ENCODE measurements at regions not wholly inside any gene's neighbourhood (a gene's known extent, or its start where the extent isn't known, plus 50 kb on each side); places are given as distances from the start of the nearest gene placed in this dataset.
A peak's percentile ranks its signal among the peaks of the same experiment; 100 is the strongest.

GRCh38 chr5:107247427-107247826 lies 423.3 kb downstream of the EFNA5 start:
- ATAC-seq, result peak in 1 of 2 donors; percentile 62
- H3K4me3 ChIP-seq, result no peak overlapping the region
- in situ Hi-C loops (cut with MboI; ENCODE audit: low sequenced_read_pairs in 4 of 4) (loop anchor here in 1 of 4 donors (10.0 kb wide), 1 partner anchor 143 kb away; no protein-coding TSS in a partner anchor), intact Hi-C loops (cut with DNase I; ENCODE audit: low total_unique reads) (loop anchor here (5.0 kb wide), 2 partner anchors 100 to 980 kb away; no protein-coding TSS in a partner anchor)
- H3K27ac ChIP-seq, result peak overlapping the region in 1 of 4 donors; percentile 16
- peaks cover 6 to 7% of the 10 kb centered on the region in 2 donors for H3K4me1 ChIP-seq
- no peaks in the 10 kb centered on the region for H3K9me3 ChIP-seq
- no peaks in the 10 kb centered on the region for H3K27me3 ChIP-seq
- H3K36me3 ChIP-seq, result no peaks in the 10 kb centered on the region
- DNase-seq, result no peak
- TF ChIP-seq CTCF (IDR thresholded peaks at IDR 0.05 in 4 of 5, conservative IDR thresholded peaks at IDR 0.05 in 1 of 5) (no peak), POLR2A (IDR thresholded peaks at IDR 0.05) (no peak)

GRCh38 chr5:107243220-107243579 lies 427.5 kb downstream of the EFNA5 start:
- intact Hi-C loops (cut with DNase I; ENCODE audit: low total_unique reads), result no loop called here

GRCh38 chr5:107242411-107243219 lies 428.1 kb downstream of the EFNA5 start:
- intact Hi-C loops (cut with DNase I; ENCODE audit: low total_unique reads), result no loop called here
- ATAC-seq (peak; percentile 73 to 90), DNase-seq (no peak)
- no peak for TF ChIP-seq CTCF (IDR thresholded peaks at IDR 0.05 in 4 of 5, conservative IDR thresholded peaks at IDR 0.05 in 1 of 5)
- no peak for TF ChIP-seq POLR2A (IDR thresholded peaks at IDR 0.05)
- Histone ChIP-seq H3K9me3 (no peaks in the 10 kb centered on the region), H3K27ac (peak overlapping the region; percentile 34 to 61 (median 38)), H3K4me3 (no peak overlapping the region), H3K36me3 (no peaks in the 10 kb centered on the region), H3K4me1 (peaks cover 7 to 8% of the 10 kb centered on the region in 2 donors), H3K27me3 (no peaks in the 10 kb centered on the region)
- in situ Hi-C loops (cut with MboI; ENCODE audit: low sequenced_read_pairs in 4 of 4), result loop anchor here in 1 of 4 donors (10.0 kb wide), 1 partner anchor 138 kb away; no protein-coding TSS in a partner anchor

More at GRCh38 chr5:107243220-107243579, 427.5 kb downstream of the EFNA5 start:
- peak in 1 of 2 donors; percentile 7 for ATAC-seq
- no peak for TF ChIP-seq POLR2A (IDR thresholded peaks at IDR 0.05)
- no peak for TF ChIP-seq CTCF (IDR thresholded peaks at IDR 0.05 in 4 of 5, conservative IDR thresholded peaks at IDR 0.05 in 1 of 5)
- H3K4me1 ChIP-seq, result peaks cover 7 to 8% of the 10 kb centered on the region in 2 donors
- no peaks in the 10 kb centered on the region for H3K36me3 ChIP-seq
- H3K27ac ChIP-seq, result peak overlapping the region; percentile 34 to 61 (median 38)
- no peaks in the 10 kb centered on the region for H3K27me3 ChIP-seq
- H3K9me3 ChIP-seq, result no peaks in the 10 kb centered on the region
- no peak overlapping the region for H3K4me3 ChIP-seq
- DNase-seq, result no peak
- in situ Hi-C loops (cut with MboI; ENCODE audit: low sequenced_read_pairs in 4 of 4), result loop anchor here in 1 of 4 donors (10.0 kb wide), 1 partner anchor 138 kb away; no protein-coding TSS in a partner anchor

- H3K4me1 ChIP-seq, result peaks cover 7 to 8% of the 10 kb centered on the region in 2 donors
- H3K27ac ChIP-seq, result peak overlapping the region in 1 of 4 donors; percentile 61
- H3K27me3 ChIP-seq, result no peaks in the 10 kb centered on the region
- DNase-seq (no peak), ATAC-seq (no peak)
- H3K9me3 ChIP-seq, result no peaks in the 10 kb centered on the region
- intact Hi-C loops (cut with DNase I; ENCODE audit: low total_unique reads), result no loop called here
- in situ Hi-C loops (cut with MboI; ENCODE audit: low sequenced_read_pairs in 4 of 4), result loop anchor here in 1 of 4 donors (10.0 kb wide), 1 partner anchor 137 kb away; no protein-coding TSS in a partner anchor
- no peak overlapping the region for H3K4me3 ChIP-seq
- no peaks in the 10 kb centered on the region for H3K36me3 ChIP-seq
- TF ChIP-seq CTCF (IDR thresholded peaks at IDR 0.05 in 4 of 5, conservative IDR thresholded peaks at IDR 0.05 in 1 of 5), result no peak
- no peak for TF ChIP-seq POLR2A (IDR thresholded peaks at IDR 0.05)
These were observed 428.9 kb downstream of the EFNA5 start for GRCh38 chr5:107241841-107242240.
